Activated naive CD4-positive, alpha-beta T cell (primary cell): ENCODE measurements at regions not wholly inside any gene's neighbourhood (a gene's known extent, or its start where the extent isn't known, plus 50 kb on each side); places are given as distances from the start of the nearest gene placed in this dataset.

Experiments
- DNase-seq, 4 experiments: peaks; one replicate each; lab custom pipeline; 2025; lab: John Stamatoyannopoulos, UW

- DNase-seq, result no peak
These were observed 349.3 kb upstream of the THRB start for GRCh38 chr3:24843955-24844354.

DNA sequence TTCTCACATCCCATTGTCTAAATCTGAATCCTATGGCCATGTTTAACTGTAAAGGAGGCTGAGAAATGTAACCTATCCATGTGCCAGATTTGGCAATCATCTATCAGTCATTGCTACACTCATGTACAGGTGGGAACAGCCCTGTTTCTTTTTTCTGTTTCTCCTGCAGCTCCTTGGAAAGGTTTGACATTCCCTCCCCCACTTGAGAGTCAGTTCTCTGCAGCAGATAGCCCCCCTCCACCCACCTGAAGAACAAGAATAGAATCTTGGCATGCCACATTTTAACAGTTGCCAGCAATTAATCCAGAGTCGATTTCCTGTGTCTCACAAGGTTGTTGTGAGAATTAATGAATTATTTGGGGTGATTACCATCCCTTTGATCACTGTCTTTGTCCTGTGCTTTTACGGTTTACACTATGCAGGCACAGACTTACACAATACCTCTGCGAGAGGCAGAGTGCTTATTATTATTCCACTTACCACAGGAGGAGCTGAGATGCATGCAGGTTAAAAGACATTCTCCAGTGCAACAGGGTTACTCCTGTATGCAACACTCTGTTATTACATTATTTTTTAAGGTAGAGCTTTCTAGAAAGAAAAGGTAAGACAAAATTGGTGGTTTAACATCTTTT lies 351.0 kb upstream of the THRB start:
- no peak for DNase-seq

GRCh38 chr3:24846286-24846860 lies 351.7 kb upstream of the THRB start:
- no peak for DNase-seq

- DNase-seq, result no peak
These were observed 355.6 kb upstream of the THRB start for GRCh38 chr3:24850245-24850644.

DNA sequence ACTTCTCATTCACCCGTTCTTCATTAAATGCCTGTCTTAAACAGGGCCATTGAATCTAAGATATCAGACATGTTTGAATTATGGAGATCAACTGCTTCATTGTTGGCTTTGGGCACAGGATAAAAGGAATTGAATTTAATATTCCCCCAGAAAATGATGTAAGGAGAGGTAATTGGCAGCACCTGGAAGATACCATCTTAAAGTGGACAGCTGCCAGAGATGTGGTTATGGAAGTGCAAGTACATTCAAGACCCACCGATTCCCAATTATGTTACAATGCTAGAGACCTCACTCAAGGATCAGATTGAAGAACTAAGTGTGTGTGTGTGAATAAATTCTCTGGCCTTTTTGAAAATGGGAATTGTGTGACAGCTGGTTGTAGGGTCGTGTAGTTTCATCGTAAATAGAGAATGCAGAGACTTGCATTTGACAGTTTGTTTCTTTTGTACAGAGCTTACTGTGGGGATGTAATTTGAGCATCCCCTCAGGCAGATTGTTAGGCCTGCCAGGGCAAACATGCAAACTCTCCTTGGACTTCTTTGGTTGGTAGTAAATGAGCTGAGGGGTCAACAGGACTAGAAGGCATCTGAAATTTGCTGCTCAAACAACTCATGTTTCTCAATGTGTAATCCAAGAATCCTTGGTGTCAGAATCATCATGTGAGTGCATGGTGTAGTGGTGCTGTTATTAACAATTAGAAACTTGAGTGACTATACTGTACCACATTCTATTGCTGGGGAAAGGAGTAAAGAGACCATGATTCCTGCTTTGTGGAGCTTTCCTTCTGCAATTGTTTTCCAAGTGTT lies 359.2 kb upstream of the THRB start:
- DNase-seq, result no peak

- DNase-seq, result no peak
These were observed 360.1 kb upstream of the THRB start for GRCh38 chr3:24854748-24855147.

- DNase-seq, result no peak
These were observed 363.3 kb upstream of the THRB start for GRCh38 chr3:24857945-24858344.

DNA sequence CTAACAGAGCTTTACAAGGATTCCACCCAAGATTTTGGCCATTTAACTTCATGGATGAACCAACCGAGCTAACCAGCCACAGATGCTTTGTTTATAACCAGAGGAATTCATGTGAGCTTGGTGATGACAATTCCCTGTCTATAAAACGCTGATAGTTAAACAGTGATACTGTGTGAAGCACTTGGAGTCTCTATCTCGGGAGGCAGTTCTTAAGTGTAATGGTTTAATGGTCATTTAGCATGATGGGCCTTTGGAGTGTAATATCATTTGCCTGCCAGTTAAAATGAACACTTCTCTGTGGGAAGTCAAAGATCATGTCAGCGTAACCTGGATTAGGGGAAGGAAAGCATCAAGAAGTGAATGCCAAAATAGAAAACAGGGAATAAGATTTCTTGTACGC lies 368.6 kb upstream of the THRB start:
- no peak for DNase-seq

DNA sequence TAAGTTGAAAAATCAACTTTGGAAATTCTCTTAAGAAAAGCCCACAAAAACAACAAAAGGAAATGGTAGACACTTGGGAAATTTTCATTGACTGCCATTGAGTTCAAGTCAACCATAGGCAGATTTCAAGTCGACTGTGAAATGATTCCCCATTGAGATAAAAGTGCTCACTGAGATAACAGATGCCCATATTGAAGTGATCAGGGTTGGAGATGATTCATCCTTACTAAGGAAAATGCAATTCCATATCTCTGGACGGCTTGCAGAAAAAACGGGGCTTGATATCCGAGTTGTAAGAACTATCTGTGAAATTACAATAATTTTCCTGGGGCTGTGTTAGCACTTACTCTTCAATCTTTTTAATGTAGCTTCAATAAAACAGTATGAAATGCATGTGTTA lies 373.1 kb upstream of the THRB start:
- no peak for DNase-seq

- DNase-seq, result no peak
These were observed 386.6 kb upstream of the THRB start for GRCh38 chr3:24881239-24881638.

GRCh38 chr3:24886501-24886900 lies 391.9 kb upstream of the THRB start:
- DNase-seq, result no peak

DNA sequence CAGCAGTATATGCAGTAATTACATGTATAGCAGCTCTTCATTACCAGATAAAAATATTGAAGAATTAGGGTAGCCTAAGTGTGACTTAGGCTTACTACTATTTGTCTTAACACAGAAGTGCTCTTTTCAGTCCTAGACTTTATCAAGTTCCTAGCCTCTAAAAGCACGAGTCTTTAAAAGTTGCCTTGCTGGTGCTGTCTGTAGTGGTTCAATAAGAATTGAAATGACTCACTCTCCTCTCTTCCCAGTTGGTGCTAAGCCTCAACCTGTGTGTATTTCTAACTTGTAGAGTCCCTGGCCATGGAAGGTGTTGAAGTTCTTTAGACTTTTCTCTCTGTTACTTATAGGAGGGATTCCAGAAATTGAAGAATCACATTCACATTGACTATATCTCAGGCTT lies 395.4 kb upstream of the THRB start:
- DNase-seq, result no peak

DNA sequence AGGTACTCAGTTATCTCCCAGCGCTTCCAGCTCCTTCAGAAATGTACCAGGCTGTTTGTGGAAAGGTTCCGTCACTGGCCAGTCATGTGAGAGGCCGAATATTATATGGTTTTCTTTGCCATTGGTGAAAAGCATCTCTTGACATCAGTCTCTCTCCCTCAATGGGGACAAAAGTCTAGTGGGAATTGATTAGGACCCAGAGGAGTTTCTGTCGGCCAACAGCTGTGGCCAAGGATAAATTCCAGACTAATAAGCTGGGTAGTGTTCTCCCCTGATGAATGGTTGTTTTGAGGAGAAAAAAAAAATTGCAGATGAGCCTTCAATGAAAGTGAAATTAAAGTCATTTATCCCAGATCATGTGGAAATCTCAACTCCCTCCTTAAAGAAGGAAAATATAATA lies 404.7 kb upstream of the THRB start:
- no peak for DNase-seq

GRCh38 chr3:24899901-24900603 lies 405.4 kb upstream of the THRB start:
- DNase-seq, result no peak

- DNase-seq, result no peak
These were observed 410.6 kb upstream of the THRB start for GRCh38 chr3:24905266-24905665.

DNA sequence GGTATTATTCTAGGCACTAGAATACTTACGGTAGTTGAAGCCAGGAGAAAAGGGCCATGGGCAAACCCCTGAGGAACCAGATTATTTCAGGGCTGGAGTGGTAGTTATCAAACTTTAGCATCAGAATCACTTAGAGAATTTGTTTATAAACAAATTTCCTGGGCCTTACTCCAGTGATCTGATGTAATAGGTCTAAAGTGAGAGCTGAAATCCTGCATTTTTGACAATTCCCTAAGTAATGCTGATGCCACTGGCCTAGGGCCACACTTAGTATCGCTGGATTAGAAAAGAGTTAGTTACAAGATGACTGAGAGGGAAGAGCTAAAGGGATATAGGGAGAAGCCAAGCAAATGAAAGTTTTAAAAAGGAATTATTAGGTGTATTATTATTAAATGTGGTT lies 412.5 kb upstream of the THRB start:
- no peak for DNase-seq

DNA sequence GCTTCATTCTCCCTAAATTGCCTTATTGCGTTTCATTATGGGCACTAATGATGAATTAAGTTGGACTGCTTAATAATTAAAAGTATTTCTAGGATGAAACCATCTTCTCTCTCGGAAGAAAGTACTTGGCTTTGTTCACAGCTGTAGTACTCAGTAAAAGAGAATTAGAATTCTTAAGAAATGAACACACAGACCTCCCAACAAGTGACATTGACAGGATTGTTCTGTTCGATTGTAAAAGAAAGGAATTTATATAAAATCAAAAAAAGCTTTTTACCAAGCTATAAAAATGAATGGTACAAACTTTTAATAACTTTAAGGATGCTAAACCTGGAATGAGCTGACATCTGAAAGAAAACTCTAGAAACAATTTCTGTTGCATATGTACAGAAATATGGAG lies 416.4 kb upstream of the THRB start:
- no peak for DNase-seq

GRCh38 chr3:24915639-24916038 lies 421.0 kb upstream of the THRB start:
- no peak for DNase-seq

- no peak for DNase-seq
These were observed 423.3 kb upstream of the THRB start for GRCh38 chr3:24917908-24918307.

DNA sequence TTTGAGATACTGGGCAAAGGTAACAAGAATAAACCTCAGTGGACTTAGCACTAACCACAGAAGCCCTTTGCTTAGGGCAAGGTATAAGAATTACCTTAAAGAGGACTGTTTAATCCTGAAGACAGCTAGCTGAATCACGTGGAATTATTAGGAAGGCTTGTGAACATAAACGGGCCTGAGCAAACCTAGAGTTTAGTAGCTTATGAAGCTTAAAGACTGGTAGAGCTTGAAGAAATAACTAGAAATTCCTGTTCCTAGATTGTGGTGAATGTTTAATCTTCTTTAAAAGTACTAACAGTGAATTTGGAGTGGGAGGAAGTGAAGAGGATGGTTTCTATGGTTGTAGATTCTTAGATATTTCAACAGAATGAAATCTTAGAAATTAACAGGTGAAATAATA lies 428.9 kb upstream of the THRB start:
- no peak for DNase-seq

DNA sequence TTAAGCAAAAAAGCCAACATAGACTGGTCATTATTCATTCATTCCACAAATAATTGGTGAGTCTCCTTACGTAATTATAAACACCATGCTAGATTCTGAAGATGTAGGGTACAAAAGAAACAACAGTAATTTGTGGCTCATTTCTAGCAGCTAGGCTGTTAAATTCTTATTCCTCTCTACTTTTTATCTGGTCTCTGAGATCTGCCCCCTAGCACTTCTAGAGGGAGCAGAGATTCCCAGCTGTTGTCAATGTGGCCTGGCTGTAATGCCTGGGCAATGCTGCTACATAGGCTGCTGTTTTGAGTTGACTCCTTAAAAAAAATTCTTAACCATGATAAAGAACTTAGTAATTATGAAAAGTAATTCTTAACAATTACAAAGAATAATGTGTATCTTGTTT lies 434.9 kb upstream of the THRB start:
- no peak for DNase-seq

- no peak for DNase-seq
These were observed 438.8 kb upstream of the THRB start for GRCh38 chr3:24933401-24933800.

DNA sequence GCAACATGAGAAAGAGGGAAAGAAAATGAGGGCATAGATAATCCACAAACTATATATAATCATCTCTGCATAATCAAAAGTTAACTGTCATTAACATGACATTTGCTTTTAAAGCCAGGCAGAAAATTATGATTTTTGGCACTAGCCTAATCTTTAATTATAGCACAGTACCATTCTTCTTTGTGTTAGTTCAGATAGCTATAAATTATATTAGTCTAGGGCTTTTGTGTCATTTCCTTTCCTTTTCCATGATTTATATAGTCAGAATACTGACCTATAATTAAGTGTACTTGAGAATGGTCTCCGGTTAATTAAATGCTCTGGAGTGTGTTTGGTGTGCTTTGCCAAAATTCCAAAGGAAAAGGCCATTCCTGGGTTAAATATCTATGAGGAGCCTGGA lies 441.9 kb upstream of the THRB start:
- no peak for DNase-seq
